Panc1 (cell line): ENCODE measurements at regions not wholly inside any gene's neighbourhood (a gene's known extent, or its start where the extent isn't known, plus 50 kb on each side); places are given as distances from the start of the nearest gene placed in this dataset.

Source experiments
- ATAC-seq: fragments of 200-7000 bp; cut with Tn5 transposase; 2 replicates; pipeline ENCODE4 v1.9.1; 2020; ENCODE audit warnings: mild to moderate bottlenecking, moderate library complexity
- BruUV-seq: library from RNA; stranded (reverse); fragments of 400-500 nt; replicated peaks from 2 replicates; lab custom pipeline; 2021; lab: Mats Ljungman, UMichigan
- CTCF ChIA-PET: fragments of 300-600 bp; sonication (Branson Sonifier 250); formaldehyde crosslinking; loops from one replicate; lab custom pipeline; 2022; ENCODE audit warnings: antibody characterized with exemption; lab: Charles Lee
- POLR2A ChIA-PET: fragments of 300-600 bp; sonication (Branson Sonifier 250); formaldehyde crosslinking; loops from one replicate; lab custom pipeline; 2022; ENCODE audit warnings: antibody characterized with exemption; lab: Charles Lee
- DNase-seq: peaks from one replicate; pipeline ENCODE4 v3.0.0-alpha.2; 2010; ENCODE audit warnings: low read depth, low spot score
- H3K27ac ChIP-seq: 2 replicates; pipeline ENCODE4 v1.5.1; 2011; ENCODE audit warnings: mild to moderate bottlenecking, low read length, inconsistent platforms
- H3K27me3 ChIP-seq: fragments of 200-500 bp; sonication (Bioruptor generic); 2 replicates; pipeline ENCODE4 v1.6.0; 2014; ENCODE audit warnings: low read length, inconsistent platforms; ENCODE audit not compliant: control insufficient read depth, insufficient read depth
- H3K36me3 ChIP-seq: fragments of 200-500 bp; sonication (Bioruptor generic); 2 replicates; pipeline ENCODE4 v1.5.1; 2014; ENCODE audit warnings: inconsistent platforms, mild to moderate bottlenecking, low read length, moderate library complexity; ENCODE audit not compliant: control insufficient read depth, insufficient read depth
- H3K4me1 ChIP-seq: 2 replicates; pipeline ENCODE4 v1.5.1; 2011; ENCODE audit warnings: inconsistent platforms, mild to moderate bottlenecking, low read length, moderate library complexity; ENCODE audit not compliant: control insufficient read depth, insufficient read depth
- H3K4me3 ChIP-seq, 2 experiments: 2 replicates each; pipeline ENCODE4 v1.5.1; 2011 to 2012; ENCODE audit warnings: low read depth in 2 of 2, low read length in 2 of 2, mild to moderate bottlenecking in 2 of 2, inconsistent platforms in 1 of 2, moderate library complexity in 1 of 2
- H3K9me3 ChIP-seq: fragments of 200-500 bp; sonication (Bioruptor generic); 2 replicates; pipeline ENCODE4 v1.5.1; 2014; ENCODE audit warnings: low read depth, mild to moderate bottlenecking, inconsistent platforms, low read length, moderate library complexity; ENCODE audit not compliant: control insufficient read depth, insufficient read depth
- CTCF ChIP-seq: fragments of 450-650 bp; IDR thresholded peaks from 2 replicates; pipeline ENCODE4 v1.5.1; 2017; ENCODE audit warnings: mild to moderate bottlenecking
- POLR2AphosphoS5 ChIP-seq: IDR thresholded peaks from 2 replicates; pipeline ENCODE4 v1.6.1; 2012; ENCODE audit warnings: mild to moderate bottlenecking, low read depth, low read length, moderate library complexity
- REST ChIP-seq, 2 experiments: IDR thresholded peaks; 2 replicates each; pipeline ENCODE4 v1.6.1; 2011 to 2012; ENCODE audit warnings: low read depth in 2 of 2, control low read depth in 1 of 2, low read length in 1 of 2, mild to moderate bottlenecking in 1 of 2, moderate library complexity in 1 of 2; ENCODE audit not compliant: insufficient read depth in 1 of 2
- SIN3A ChIP-seq: IDR thresholded peaks from 2 replicates; pipeline ENCODE4 v1.6.1; 2012; ENCODE audit warnings: low read depth, mild to moderate bottlenecking, low read length, moderate library complexity, borderline replicate concordance; ENCODE audit not compliant: insufficient read depth
- TCF7L2 ChIP-seq: IDR thresholded peaks from 2 replicates; pipeline ENCODE4 v1.6.1; 2011; ENCODE audit warnings: mild to moderate bottlenecking, low read depth, low read length, inconsistent platforms
- in situ Hi-C: cut with HindIII; loops from 2 replicates; pipeline ENCODE4 v1.10.0; 2016; ENCODE audit warnings: low sequenced_read_pairs, low pct_unique_long_range_greater_than_20kb
- intact Hi-C: fragments of 100-400 bp; cut with micrococcal nuclease; formaldehyde crosslinking; loops from one replicate; pipeline ENCODE4 v1.10.0; 2022; ENCODE audit not compliant: unreplicated experiment

GRCh38 chr5:35470866-35471265, 146.8 kb upstream of the SPEF2 start:
- intact Hi-C loops, result no loop called here
- POLR2A ChIA-PET, result no interaction called here

GRCh38 chr5:35468811-35469210, 148.9 kb upstream of the SPEF2 start:
- Histone ChIP-seq H3K4me3 (no peak overlapping the region), H3K4me1 (no peaks in the 10 kb centered on the region), H3K9me3 (no peaks in the 10 kb centered on the region), H3K27me3 (no peaks in the 10 kb centered on the region), H3K27ac (no peak overlapping the region), H3K36me3 (no peaks in the 10 kb centered on the region)
- TF ChIP-seq SIN3A (no peak), TCF7L2 (no peak), CTCF (no peak), POLR2AphosphoS5 (no peak), REST (IDR thresholded peaks at IDR 0.05; ENCODE audit: insufficient read depth in 1 of 2, low read depth in 2 of 2, low read length in 1 of 2) (no peak)
- intact Hi-C loops, result no loop called here
- DNase-seq (no peak), ATAC-seq (no peak)
- ChIA-PET POLR2A (no interaction called here), CTCF (no interaction called here)
- in situ Hi-C loops, result no loop called here
- no TSS peak for BruUV-seq

More at GRCh38 chr5:35470866-35471265, 146.8 kb upstream of the SPEF2 start:
- DNase-seq, result no peak
- BruUV-seq, result no TSS peak
- Histone ChIP-seq H3K27ac (no peak overlapping the region), H3K36me3 (no peaks in the 10 kb centered on the region), H3K9me3 (no peaks in the 10 kb centered on the region), H3K4me3 (no peak overlapping the region), H3K4me1 (no peaks in the 10 kb centered on the region), H3K27me3 (no peaks in the 10 kb centered on the region)
- CTCF ChIA-PET, result no interaction called here
- no peak for ATAC-seq
- in situ Hi-C loops, result no loop called here
- TF ChIP-seq SIN3A (no peak), POLR2AphosphoS5 (no peak), TCF7L2 (no peak), CTCF (no peak), REST (IDR thresholded peaks at IDR 0.05; ENCODE audit: insufficient read depth in 1 of 2, low read depth in 2 of 2, low read length in 1 of 2) (no peak)
